ENCODE measurements at regions not wholly inside any gene's neighbourhood (a gene's known extent, or its start where the extent isn't known, plus 50 kb on each side); places are given as distances from the start of the nearest gene placed in this dataset.

DNA sequence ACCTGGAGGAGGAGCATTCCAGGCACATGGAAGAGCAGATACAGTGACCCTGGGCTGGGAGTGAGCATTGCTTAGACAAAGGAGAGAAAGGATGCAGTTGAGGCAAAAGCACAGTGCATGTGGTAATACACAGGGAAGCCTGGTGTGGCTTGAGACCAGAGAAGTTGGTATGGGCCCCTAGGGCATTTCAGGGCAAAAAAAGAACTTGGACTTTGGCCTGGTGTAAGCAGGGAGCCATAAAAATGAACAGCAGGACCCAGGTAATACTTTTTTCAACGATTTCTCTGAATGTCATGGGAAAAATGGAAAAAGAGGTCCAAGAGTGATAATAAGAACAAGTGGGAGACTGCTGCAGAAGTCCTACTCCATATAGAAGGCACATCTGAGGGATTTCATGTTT, 163.9 kb downstream of the ASCL4 start:
- no peak for DNase-seq (ENCODE audit: low read depth)
- peaks cover 16% of the 10 kb centered on the region for H3K9me3 ChIP-seq (ENCODE audit: control insufficient read depth, low read length)
- H3K4me3 ChIP-seq (ENCODE audit: low read length), result no peak overlapping the region
- H3K27me3 ChIP-seq (replicated peaks; ENCODE audit: control insufficient read depth, insufficient read depth, low read length), result peaks cover 28% of the 10 kb centered on the region
- H3K4me1 ChIP-seq (ENCODE audit: control insufficient read depth, insufficient read depth, low read length), result no peaks in the 10 kb centered on the region
- no peaks in the 10 kb centered on the region for H3K36me3 ChIP-seq (ENCODE audit: control insufficient read depth, insufficient read depth, low read length, severe bottlenecking)
- H3K9ac ChIP-seq (ENCODE audit: low read length), result no peak overlapping the region

DNA sequence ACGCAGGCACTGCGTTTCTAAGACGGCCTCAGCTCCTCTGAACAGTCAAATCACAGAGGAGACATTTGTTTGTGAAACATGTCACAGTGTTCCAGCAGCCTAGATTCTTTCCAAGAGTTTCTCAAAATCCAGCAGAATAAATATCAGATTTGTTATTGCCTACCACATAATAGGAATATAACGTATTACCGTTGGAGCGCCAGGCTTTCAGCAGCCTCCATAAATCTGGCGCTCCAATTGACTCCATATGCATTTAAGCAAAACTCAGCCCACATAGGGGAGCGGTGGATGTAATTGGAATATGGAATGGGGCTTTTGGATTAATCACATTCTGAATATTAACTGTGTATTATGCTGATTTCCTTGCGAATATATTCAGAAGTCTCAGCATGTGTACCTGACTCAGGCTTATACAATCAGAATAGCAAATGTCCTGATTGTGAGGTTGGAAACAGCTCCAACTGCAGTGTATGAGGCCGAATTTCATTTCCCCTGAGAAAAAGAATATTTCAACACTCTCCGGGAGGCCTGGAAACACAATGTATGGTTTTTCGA, 174.0 kb downstream of the ASCL4 start:
- H3K27me3 ChIP-seq (replicated peaks; ENCODE audit: control insufficient read depth, insufficient read depth, low read length), result no peaks in the 10 kb centered on the region

DNA sequence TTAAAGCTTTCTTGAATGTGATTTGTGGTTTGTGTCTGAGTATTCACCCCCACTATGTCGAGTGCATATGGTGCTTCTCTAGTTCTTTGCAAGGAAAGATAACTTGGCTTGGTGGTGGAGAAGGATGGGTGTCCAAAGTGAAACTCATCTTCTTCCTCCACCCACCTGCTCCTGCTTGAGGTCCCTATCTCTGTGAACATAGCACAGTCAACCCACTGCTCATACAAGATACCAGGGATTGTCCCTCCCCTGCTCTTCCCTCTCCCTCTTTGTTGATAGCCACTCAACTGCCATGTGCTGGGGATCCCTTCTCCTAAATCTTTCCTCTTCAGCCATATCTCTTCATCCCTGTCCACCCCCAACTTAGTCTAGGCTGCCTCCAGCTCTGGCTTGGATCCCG, 176.5 kb downstream of the ASCL4 start:
- Histone ChIP-seq H3K9ac (ENCODE audit: low read length) (no peak overlapping the region), H3K9me3 (ENCODE audit: control insufficient read depth, low read length) (no peaks in the 10 kb centered on the region), H3K36me3 (ENCODE audit: control insufficient read depth, insufficient read depth, low read length, severe bottlenecking) (no peaks in the 10 kb centered on the region), H3K4me3 (ENCODE audit: low read length) (no peak overlapping the region), H3K4me1 (ENCODE audit: control insufficient read depth, insufficient read depth, low read length) (peaks cover 15% of the 10 kb centered on the region), H3K27me3 (replicated peaks; ENCODE audit: control insufficient read depth, insufficient read depth, low read length) (peaks cover 3% of the 10 kb centered on the region)
- no peak for DNase-seq (ENCODE audit: low read depth)

More for the DNA sequence above, 174.0 kb downstream of the ASCL4 start:
- Histone ChIP-seq H3K4me3 (ENCODE audit: low read length) (peak overlapping the region; percentile 42), H3K9me3 (ENCODE audit: control insufficient read depth, low read length) (peaks cover 2% of the 10 kb centered on the region), H3K9ac (ENCODE audit: low read length) (peak overlapping the region; percentile 42), H3K36me3 (ENCODE audit: control insufficient read depth, insufficient read depth, low read length, severe bottlenecking) (no peaks in the 10 kb centered on the region), H3K4me1 (ENCODE audit: control insufficient read depth, insufficient read depth, low read length) (peaks cover 15% of the 10 kb centered on the region)
- DNase-seq (ENCODE audit: low read depth), result no peak

DNA sequence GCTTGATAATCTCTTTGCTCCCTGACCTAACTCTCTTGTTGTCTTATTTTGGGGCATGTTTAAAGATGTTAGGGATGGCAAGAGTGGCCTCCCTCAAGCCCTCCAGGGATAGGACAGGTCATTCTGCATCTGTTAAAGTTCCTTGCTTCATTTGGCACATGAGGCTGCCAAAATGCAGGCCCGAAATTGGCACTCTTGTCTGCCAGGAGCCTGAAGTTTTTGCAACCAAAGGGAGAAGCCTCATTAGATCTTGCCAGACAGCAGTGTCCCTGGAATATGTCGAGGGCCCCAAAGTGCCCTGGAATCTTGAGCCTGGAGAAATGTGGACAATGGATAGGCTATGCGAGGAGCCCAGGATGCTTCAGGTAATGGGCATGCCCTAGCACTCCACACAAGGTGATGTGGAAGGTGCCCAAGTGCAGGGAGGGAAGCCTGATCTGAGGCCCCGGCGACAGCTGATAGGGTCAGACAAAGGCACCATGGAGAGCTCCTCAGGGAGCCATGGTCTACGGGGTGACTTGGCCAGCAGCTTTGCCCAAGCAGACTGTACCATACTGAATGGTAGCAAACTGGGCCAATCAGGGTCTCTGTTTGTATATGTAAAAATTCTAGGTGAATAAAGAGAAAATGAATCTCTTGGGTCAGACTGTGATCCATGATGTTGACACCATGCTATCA, 173.0 kb upstream of the WSCD2 start:
- H3K4me3 ChIP-seq (ENCODE audit: low read length), result no peak overlapping the region
- H3K27me3 ChIP-seq (replicated peaks; ENCODE audit: control insufficient read depth, insufficient read depth, low read length), result peaks cover 9% of the 10 kb centered on the region
- H3K9me3 ChIP-seq (ENCODE audit: control insufficient read depth, low read length), result no peaks in the 10 kb centered on the region
- no peak for DNase-seq (ENCODE audit: low read depth)
- H3K9ac ChIP-seq (ENCODE audit: low read length), result no peak overlapping the region
- no peaks in the 10 kb centered on the region for H3K36me3 ChIP-seq (ENCODE audit: control insufficient read depth, insufficient read depth, low read length, severe bottlenecking)
- no peaks in the 10 kb centered on the region for H3K4me1 ChIP-seq (ENCODE audit: control insufficient read depth, insufficient read depth, low read length)

DNA sequence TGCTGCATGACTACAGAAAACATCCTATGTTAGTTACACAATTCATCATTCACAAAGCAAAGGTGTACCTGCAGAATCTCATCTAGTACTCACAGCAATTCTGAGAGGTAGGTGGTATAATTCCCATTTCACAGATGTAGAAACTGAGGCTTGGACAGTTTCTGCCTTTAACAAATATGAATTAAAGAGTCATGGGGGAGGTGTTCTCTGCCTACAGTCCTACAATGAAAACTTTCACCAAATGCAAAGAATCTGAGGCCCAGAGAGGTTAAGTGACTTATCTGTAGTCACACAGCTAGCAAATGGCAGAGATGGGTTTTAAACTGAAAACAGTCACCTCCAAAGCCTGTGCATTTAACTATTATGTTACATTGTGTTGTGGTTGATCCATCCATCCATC, 171.6 kb upstream of the WSCD2 start:
- H3K4me3 ChIP-seq (ENCODE audit: low read length), result no peak overlapping the region
- no peak overlapping the region for H3K9ac ChIP-seq (ENCODE audit: low read length)
- no peaks in the 10 kb centered on the region for H3K9me3 ChIP-seq (ENCODE audit: control insufficient read depth, low read length)
- H3K4me1 ChIP-seq (ENCODE audit: control insufficient read depth, insufficient read depth, low read length), result no peaks in the 10 kb centered on the region
- H3K36me3 ChIP-seq (ENCODE audit: control insufficient read depth, insufficient read depth, low read length, severe bottlenecking), result no peaks in the 10 kb centered on the region
- H3K27me3 ChIP-seq (replicated peaks; ENCODE audit: control insufficient read depth, insufficient read depth, low read length), result peaks cover 9% of the 10 kb centered on the region
- no peak for DNase-seq (ENCODE audit: low read depth)

DNA sequence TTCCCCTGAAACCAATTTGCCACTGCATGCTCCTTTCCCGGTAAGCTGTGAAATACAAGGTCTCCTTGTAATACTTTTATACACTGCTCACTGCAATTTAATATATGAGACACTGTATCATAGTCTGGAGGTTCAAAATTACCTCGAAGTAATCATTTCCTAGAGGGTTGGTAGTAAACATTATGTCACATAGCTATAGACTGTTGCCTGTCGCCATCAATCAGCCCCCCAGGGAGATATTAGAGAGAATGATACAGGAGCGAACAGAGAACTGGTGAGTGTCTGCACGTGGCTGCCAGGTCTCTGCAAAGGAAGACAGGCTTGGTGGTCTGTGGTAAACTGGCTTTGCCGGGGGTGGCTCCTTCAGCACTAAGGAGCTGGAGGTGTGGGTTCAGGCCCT, 165.5 kb upstream of the WSCD2 start:
- no peaks in the 10 kb centered on the region for H3K4me1 ChIP-seq (ENCODE audit: control insufficient read depth, insufficient read depth, low read length)
- DNase-seq (ENCODE audit: low read depth), result no peak
- H3K9ac ChIP-seq (ENCODE audit: low read length), result no peak overlapping the region
- H3K36me3 ChIP-seq (ENCODE audit: control insufficient read depth, insufficient read depth, low read length, severe bottlenecking), result no peaks in the 10 kb centered on the region
- no peak overlapping the region for H3K4me3 ChIP-seq (ENCODE audit: low read length)
- no peaks in the 10 kb centered on the region for H3K9me3 ChIP-seq (ENCODE audit: control insufficient read depth, low read length)
- peaks cover 8% of the 10 kb centered on the region for H3K27me3 ChIP-seq (replicated peaks; ENCODE audit: control insufficient read depth, insufficient read depth, low read length)

DNA sequence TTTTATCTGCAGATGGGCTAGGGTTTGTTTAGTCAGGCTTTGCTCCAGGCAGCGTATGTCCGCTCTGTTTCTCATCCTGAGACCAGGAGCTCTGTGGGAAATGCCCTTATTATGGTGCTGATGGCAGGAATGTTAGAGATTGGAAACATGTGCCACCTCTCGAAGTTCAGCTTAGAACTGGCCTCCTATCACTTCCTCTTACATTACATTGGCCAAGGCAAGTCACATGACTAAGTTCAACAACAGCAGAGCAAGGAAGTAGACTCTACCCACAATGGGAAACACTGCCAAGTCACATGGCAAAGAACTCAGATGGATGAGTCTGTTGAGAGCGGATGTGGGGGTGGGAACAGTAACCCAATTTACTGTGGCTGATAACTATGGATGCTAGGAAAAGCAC, 161.9 kb upstream of the WSCD2 start:
- H3K9ac ChIP-seq (ENCODE audit: low read length), result no peak overlapping the region
- H3K9me3 ChIP-seq (ENCODE audit: control insufficient read depth, low read length), result no peaks in the 10 kb centered on the region
- H3K36me3 ChIP-seq (ENCODE audit: control insufficient read depth, insufficient read depth, low read length, severe bottlenecking), result no peaks in the 10 kb centered on the region
- DNase-seq (ENCODE audit: low read depth), result no peak
- H3K27me3 ChIP-seq (replicated peaks; ENCODE audit: control insufficient read depth, insufficient read depth, low read length), result peaks cover 2% of the 10 kb centered on the region
- H3K4me3 ChIP-seq (ENCODE audit: low read length), result no peak overlapping the region
- H3K4me1 ChIP-seq (ENCODE audit: control insufficient read depth, insufficient read depth, low read length), result no peaks in the 10 kb centered on the region

DNA sequence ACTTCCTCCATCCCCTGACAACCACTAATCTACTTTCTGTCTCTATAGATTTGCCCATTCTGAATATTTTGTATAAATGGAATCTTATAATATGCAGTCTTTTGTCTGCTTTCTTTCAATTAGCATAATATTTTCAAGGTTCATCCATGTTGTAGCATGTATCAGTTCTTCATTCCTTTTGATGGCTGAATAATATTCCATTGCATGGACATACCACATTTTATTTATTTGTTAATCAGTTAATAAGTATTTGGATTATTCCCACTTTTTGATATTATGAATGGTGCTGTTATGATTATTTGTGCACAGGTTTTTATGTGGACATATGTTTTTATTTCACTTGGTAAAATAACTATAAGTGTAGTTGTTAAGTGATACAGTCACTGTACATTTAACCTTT, 155.1 kb upstream of the WSCD2 start:
- no peak for DNase-seq (ENCODE audit: low read depth)
- no peak overlapping the region for H3K4me3 ChIP-seq (ENCODE audit: low read length)
- H3K36me3 ChIP-seq (ENCODE audit: control insufficient read depth, insufficient read depth, low read length, severe bottlenecking), result no peaks in the 10 kb centered on the region
- H3K9me3 ChIP-seq (ENCODE audit: control insufficient read depth, low read length), result peaks cover 7% of the 10 kb centered on the region
- no peaks in the 10 kb centered on the region for H3K27me3 ChIP-seq (replicated peaks; ENCODE audit: control insufficient read depth, insufficient read depth, low read length)
- no peaks in the 10 kb centered on the region for H3K4me1 ChIP-seq (ENCODE audit: control insufficient read depth, insufficient read depth, low read length)
- H3K9ac ChIP-seq (ENCODE audit: low read length), result no peak overlapping the region

DNA sequence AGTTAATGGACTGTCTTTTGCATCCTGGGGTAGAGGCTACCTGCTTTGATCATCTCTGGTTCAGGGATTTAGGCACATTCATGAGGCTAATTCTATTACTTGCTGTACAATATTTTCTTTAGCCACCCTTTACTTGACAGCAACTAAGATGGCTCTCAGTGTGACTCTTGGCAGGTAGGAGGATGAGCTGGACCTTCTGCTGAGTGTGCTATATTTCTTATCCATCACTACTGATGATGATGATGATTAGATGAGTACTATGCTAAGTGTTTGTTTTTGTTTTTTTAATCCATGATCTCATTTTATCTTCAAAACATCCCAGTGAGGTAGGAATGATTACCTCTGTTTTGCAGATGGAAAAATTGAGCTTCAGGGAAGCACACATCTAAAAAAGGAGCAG, 152.8 kb upstream of the WSCD2 start:
- no peak for DNase-seq (ENCODE audit: low read depth)
- H3K36me3 ChIP-seq (ENCODE audit: control insufficient read depth, insufficient read depth, low read length, severe bottlenecking), result no peaks in the 10 kb centered on the region
- H3K4me3 ChIP-seq (ENCODE audit: low read length), result no peak overlapping the region
- H3K9ac ChIP-seq (ENCODE audit: low read length), result no peak overlapping the region
- no peaks in the 10 kb centered on the region for H3K4me1 ChIP-seq (ENCODE audit: control insufficient read depth, insufficient read depth, low read length)
- no peaks in the 10 kb centered on the region for H3K27me3 ChIP-seq (replicated peaks; ENCODE audit: control insufficient read depth, insufficient read depth, low read length)
- peaks cover 7% of the 10 kb centered on the region for H3K9me3 ChIP-seq (ENCODE audit: control insufficient read depth, low read length)

DNA sequence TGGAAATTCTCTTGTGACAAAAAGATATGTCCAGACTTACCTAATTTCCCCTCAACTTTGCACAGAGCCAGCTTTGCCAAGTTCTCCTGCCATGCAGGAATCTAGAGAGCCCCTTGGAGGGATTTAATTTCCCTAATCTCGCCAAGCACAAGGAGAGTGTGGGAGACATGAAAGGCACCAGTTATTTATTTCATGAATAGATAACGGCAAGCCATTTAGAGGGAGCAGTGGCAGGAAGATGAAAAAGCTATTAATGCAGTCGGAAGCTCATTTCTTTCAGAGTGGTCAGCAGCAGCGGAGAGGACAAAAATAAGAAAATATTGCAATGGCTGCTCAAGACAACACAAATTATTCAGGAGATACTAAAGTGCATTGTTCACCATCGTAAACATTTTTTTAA, 150.9 kb upstream of the WSCD2 start:
- Histone ChIP-seq H3K4me1 (ENCODE audit: control insufficient read depth, insufficient read depth, low read length) (no peaks in the 10 kb centered on the region), H3K36me3 (ENCODE audit: control insufficient read depth, insufficient read depth, low read length, severe bottlenecking) (no peaks in the 10 kb centered on the region), H3K9ac (ENCODE audit: low read length) (no peak overlapping the region), H3K9me3 (ENCODE audit: control insufficient read depth, low read length) (peaks cover 7% of the 10 kb centered on the region), H3K4me3 (ENCODE audit: low read length) (no peak overlapping the region), H3K27me3 (replicated peaks; ENCODE audit: control insufficient read depth, insufficient read depth, low read length) (no peaks in the 10 kb centered on the region)
- DNase-seq (ENCODE audit: low read depth), result no peak

DNA sequence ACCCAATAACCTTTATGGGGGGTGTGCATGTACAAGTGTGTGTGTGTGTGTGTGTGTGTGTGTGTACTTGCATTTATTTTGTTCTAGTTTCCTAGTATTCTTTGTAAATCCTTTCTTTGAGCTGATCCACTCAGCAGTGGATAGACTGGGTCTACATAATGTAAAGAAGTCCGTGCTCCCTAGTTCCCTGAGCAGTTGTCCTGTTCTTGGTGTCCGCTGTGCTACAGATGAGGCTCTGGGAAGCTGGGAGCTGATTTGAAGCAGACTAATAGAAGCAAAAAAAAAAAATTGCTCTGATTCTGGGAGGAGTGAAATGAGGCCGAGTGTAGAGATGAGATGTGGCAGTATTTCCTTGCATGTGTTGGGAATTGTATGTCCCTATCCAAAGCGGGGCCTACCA, 150.4 kb upstream of the WSCD2 start:
- Histone ChIP-seq H3K27me3 (replicated peaks; ENCODE audit: control insufficient read depth, insufficient read depth, low read length) (no peaks in the 10 kb centered on the region), H3K9me3 (ENCODE audit: control insufficient read depth, low read length) (peaks cover 7% of the 10 kb centered on the region), H3K4me3 (ENCODE audit: low read length) (no peak overlapping the region), H3K9ac (ENCODE audit: low read length) (no peak overlapping the region), H3K36me3 (ENCODE audit: control insufficient read depth, insufficient read depth, low read length, severe bottlenecking) (no peaks in the 10 kb centered on the region), H3K4me1 (ENCODE audit: control insufficient read depth, insufficient read depth, low read length) (no peaks in the 10 kb centered on the region)
- no peak for DNase-seq (ENCODE audit: low read depth)

All from adipocyte (in vitro differentiated cells).